Endodermal cell (in vitro differentiated cells): ENCODE measurements at regions not wholly inside any gene's neighbourhood (a gene's known extent, or its start where the extent isn't known, plus 50 kb on each side); places are given as distances from the start of the nearest gene placed in this dataset.

Experiments
- DNase-seq: peaks from one replicate; pipeline ENCODE4 v3.0.0-alpha.2; 2017
- H3K27ac ChIP-seq: 2 replicates; pipeline ENCODE4 v1.5.1; 2013; ENCODE audit warnings: mild to moderate bottlenecking, low read depth, low read length, moderate library complexity
- H3K27me3 ChIP-seq: 2 replicates; pipeline ENCODE4 v1.6.1; 2013; ENCODE audit warnings: mild to moderate bottlenecking, low read length, moderate library complexity; ENCODE audit not compliant: insufficient read depth, control insufficient read depth, poor library complexity, severe bottlenecking
- H3K36me3 ChIP-seq: 2 replicates; pipeline ENCODE4 v1.7.0; 2013; ENCODE audit warnings: mild to moderate bottlenecking, low read length, moderate library complexity; ENCODE audit not compliant: control insufficient read depth, insufficient read depth
- H3K4me1 ChIP-seq: one replicate; pipeline ENCODE4 v1.7.0; 2013; ENCODE audit warnings: low read length; ENCODE audit not compliant: control insufficient read depth, insufficient read depth
- H3K4me3 ChIP-seq: 2 replicates; pipeline ENCODE4 v1.5.1; 2013; ENCODE audit warnings: mild to moderate bottlenecking, low read length, moderate library complexity
- H3K9ac ChIP-seq: 2 replicates; pipeline ENCODE4 v1.6.1; 2013; ENCODE audit warnings: mild to moderate bottlenecking, low read length, moderate library complexity; ENCODE audit not compliant: poor library complexity, severe bottlenecking; ENCODE audit errors: extremely low read depth
- H3K9me3 ChIP-seq: 2 replicates; pipeline ENCODE4 v1.6.1; 2013; ENCODE audit warnings: mild to moderate bottlenecking, low read length, moderate library complexity; ENCODE audit not compliant: control insufficient read depth
- H3K27ac Mint-ChIP-seq: 2 replicates; pipeline ENCODE4 v1.8.0; 2020; ENCODE audit warnings: mixed read lengths
- H3K27me3 Mint-ChIP-seq: 2 replicates; pipeline ENCODE4 v1.8.0; 2021; ENCODE audit warnings: mild to moderate bottlenecking, mixed read lengths; ENCODE audit not compliant: insufficient read depth
- H3K36me3 Mint-ChIP-seq: 2 replicates; pipeline ENCODE4 v1.8.0; 2020; ENCODE audit warnings: low read depth, mixed read lengths
- H3K4me1 Mint-ChIP-seq: 2 replicates; pipeline ENCODE4 v1.8.0; 2020; ENCODE audit warnings: mixed read lengths
- H3K4me3 Mint-ChIP-seq: 2 replicates; pipeline ENCODE4 v1.8.0; 2020; ENCODE audit warnings: mild to moderate bottlenecking, moderate library complexity, mixed read lengths
- H3K9me3 Mint-ChIP-seq: 2 replicates; pipeline ENCODE4 v1.8.0; 2020; ENCODE audit warnings: mild to moderate bottlenecking, mixed read lengths
- WGBS, 2 experiments: methylation state at CpG; one replicate each; pipeline versions ENCODE4 v1.1.5 to v1.1.7; 2013; ENCODE audit warnings: missing lambda C conversion rate in 2 of 2, mixed read lengths in 1 of 2; ENCODE audit not compliant: insufficient coverage in 1 of 2, insufficient read length in 1 of 2; 5-methylcytosine and 5-hydroxymethylcytosine counted together
- TF ChIP-seq, protein P1 (sequence below): fragments of 200-600 bp; sonication (generic); conservative IDR thresholded peaks from 2 replicates; pipeline ENCODE4 v1.5.0; 2021; ENCODE audit warnings: antibody characterized with exemption, mild to moderate bottlenecking

DNA sequence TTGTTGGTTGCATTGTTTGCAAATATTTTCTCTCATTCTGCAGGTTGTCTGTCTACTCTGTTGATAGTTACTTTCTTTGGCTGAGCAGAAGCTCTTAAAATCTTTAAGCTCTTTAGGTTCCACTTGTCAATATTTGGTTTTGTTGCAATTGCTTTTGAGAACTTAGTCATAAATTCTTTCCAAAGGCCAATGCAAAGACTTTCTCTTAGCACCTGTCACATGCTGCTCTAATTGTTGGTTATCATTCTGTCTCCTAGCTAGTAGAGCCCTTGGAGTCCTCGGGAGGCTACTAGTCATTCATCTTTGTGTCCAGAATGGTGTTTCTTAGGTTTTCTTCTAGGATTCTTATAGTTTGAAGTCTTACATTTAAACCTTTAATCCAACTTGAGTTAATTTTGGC lies 312.7 kb upstream of the PROX1 start:
- Mint-ChIP-seq H3K27me3 (peaks cover 16% of the 10 kb centered on the region), H3K9me3 (peaks cover 9% of the 10 kb centered on the region), H3K4me3 (no peak overlapping the region), H3K27ac (no peak overlapping the region), H3K36me3 (no peaks in the 10 kb centered on the region), H3K4me1 (peaks cover 14% of the 10 kb centered on the region)
- Histone ChIP-seq H3K27me3 (peaks cover 19% of the 10 kb centered on the region), H3K36me3 (no peaks in the 10 kb centered on the region), H3K9ac (no peak overlapping the region), H3K4me3 (no peak overlapping the region), H3K27ac (no peak overlapping the region), H3K9me3 (no peaks in the 10 kb centered on the region), H3K4me1 (peaks cover 2% of the 10 kb centered on the region)
- no peak for DNase-seq
- WGBS, 2 experiments: 96% methylated on average over 1 of the region's 1 CpG; no CpG with 5 or more reads in 1 of the 2 experiments
- TF ChIP-seq, protein P1, sequence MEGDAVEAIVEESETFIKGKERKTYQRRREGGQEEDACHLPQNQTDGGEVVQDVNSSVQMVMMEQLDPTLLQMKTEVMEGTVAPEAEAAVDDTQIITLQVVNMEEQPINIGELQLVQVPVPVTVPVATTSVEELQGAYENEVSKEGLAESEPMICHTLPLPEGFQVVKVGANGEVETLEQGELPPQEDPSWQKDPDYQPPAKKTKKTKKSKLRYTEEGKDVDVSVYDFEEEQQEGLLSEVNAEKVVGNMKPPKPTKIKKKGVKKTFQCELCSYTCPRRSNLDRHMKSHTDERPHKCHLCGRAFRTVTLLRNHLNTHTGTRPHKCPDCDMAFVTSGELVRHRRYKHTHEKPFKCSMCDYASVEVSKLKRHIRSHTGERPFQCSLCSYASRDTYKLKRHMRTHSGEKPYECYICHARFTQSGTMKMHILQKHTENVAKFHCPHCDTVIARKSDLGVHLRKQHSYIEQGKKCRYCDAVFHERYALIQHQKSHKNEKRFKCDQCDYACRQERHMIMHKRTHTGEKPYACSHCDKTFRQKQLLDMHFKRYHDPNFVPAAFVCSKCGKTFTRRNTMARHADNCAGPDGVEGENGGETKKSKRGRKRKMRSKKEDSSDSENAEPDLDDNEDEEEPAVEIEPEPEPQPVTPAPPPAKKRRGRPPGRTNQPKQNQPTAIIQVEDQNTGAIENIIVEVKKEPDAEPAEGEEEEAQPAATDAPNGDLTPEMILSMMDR: no peak

DNA sequence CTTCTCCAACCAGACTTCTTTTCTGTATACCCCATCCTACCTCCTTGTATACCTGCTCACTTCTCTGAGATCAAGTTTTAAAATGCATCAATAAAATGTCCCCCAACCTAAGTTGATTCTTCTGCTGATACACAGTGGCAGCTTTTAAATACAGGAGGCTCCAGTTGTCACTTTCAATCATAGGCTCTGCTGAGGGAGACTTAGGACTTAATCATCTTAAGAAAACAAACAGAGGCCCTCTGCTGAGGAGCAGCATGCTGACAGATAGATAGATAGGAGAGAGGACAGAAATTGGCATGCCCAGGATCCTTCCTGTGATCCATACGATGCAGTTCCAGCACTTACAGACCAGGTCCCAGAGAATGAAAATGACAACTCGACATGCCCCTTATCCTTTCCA lies 311.0 kb upstream of the PROX1 start:
- no peak for DNase-seq
- no peaks in the 10 kb centered on the region for H3K9me3 ChIP-seq
- peaks cover 19% of the 10 kb centered on the region for H3K27me3 ChIP-seq
- H3K27ac ChIP-seq: no peak overlapping the region
- Mint-ChIP-seq H3K4me1 (peaks cover 7% of the 10 kb centered on the region), H3K27ac (no peak overlapping the region), H3K36me3 (no peaks in the 10 kb centered on the region), H3K27me3 (peaks cover 12% of the 10 kb centered on the region), H3K9me3 (peaks cover 9% of the 10 kb centered on the region), H3K4me3 (no peak overlapping the region)
- no peak overlapping the region for H3K9ac ChIP-seq
- no peak overlapping the region for H3K4me3 ChIP-seq
- H3K36me3 ChIP-seq: no peaks in the 10 kb centered on the region
- H3K4me1 ChIP-seq: no peaks in the 10 kb centered on the region
- WGBS, 2 experiments: 83 to 84% methylated on average over 1 to 2 of the region's 2 CpGs
- TF ChIP-seq, protein P1: no peak

DNA sequence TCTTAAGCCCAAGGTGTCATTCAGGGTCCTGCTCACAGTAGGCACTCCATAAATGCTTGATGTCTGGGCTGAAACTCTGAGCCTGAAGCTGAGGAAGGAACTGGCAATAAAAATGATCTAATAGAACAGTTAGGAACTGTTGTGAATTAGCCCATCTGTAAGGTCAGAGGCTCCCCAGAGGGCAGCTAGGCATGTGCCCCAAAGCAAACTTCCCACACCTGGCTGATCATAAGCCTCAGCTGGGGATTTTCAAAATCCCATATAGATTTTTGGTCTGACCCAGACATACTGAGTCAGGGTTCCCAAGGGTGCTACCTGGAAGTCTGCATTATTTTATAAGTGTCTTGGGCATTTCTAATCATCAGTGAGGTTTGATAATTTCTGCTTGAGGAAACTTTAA lies 309.4 kb upstream of the PROX1 start:
- H3K27ac Mint-ChIP-seq: no peak overlapping the region
- no peaks in the 10 kb centered on the region for H3K4me1 ChIP-seq
- H3K9me3 ChIP-seq: no peaks in the 10 kb centered on the region
- H3K27ac ChIP-seq: no peak overlapping the region
- peaks cover 9% of the 10 kb centered on the region for H3K9me3 Mint-ChIP-seq
- no peak overlapping the region for H3K9ac ChIP-seq
- H3K27me3 Mint-ChIP-seq: peaks cover 7% of the 10 kb centered on the region
- no peaks in the 10 kb centered on the region for H3K36me3 ChIP-seq
- DNase-seq: no peak
- H3K4me3 Mint-ChIP-seq: no peak overlapping the region
- H3K36me3 Mint-ChIP-seq: no peaks in the 10 kb centered on the region
- H3K4me3 ChIP-seq: no peak overlapping the region
- peaks cover 19% of the 10 kb centered on the region for H3K27me3 ChIP-seq
- TF ChIP-seq, protein P1: no peak
- peaks cover 7% of the 10 kb centered on the region for H3K4me1 Mint-ChIP-seq
